Epithelial cell of proximal tubule (primary cell): ENCODE measurements at regions not wholly inside any gene's neighbourhood (a gene's known extent, or its start where the extent isn't known, plus 50 kb on each side); places are given as distances from the start of the nearest gene placed in this dataset.
"Not testable (repeated sequence)": the region's sequence is repeated elsewhere in the genome, so short reads cannot be mapped to it uniquely, and the experiment has no call there.

Experiments used
- DNase-seq: peaks from one replicate; pipeline ENCODE4 v3.0.0-alpha.2; 2011; ENCODE audit warnings: low read depth
- H3K4me3 ChIP-seq: 2 replicates; pipeline ENCODE4 v1.5.1; 2011; ENCODE audit warnings: low read depth, mild to moderate bottlenecking, low read length
- TF ChIP-seq, protein P1 (sequence below): conservative IDR thresholded peaks from 2 replicates; pipeline ENCODE4 v1.5.1; 2012; ENCODE audit warnings: low read depth, mild to moderate bottlenecking, low read length

GRCh38 chr3:75552095-75552494, 112.0 kb upstream of the FRG2C start:
- not testable (repeated sequence) for H3K4me3 ChIP-seq, DNase-seq
- TF ChIP-seq, protein P1, sequence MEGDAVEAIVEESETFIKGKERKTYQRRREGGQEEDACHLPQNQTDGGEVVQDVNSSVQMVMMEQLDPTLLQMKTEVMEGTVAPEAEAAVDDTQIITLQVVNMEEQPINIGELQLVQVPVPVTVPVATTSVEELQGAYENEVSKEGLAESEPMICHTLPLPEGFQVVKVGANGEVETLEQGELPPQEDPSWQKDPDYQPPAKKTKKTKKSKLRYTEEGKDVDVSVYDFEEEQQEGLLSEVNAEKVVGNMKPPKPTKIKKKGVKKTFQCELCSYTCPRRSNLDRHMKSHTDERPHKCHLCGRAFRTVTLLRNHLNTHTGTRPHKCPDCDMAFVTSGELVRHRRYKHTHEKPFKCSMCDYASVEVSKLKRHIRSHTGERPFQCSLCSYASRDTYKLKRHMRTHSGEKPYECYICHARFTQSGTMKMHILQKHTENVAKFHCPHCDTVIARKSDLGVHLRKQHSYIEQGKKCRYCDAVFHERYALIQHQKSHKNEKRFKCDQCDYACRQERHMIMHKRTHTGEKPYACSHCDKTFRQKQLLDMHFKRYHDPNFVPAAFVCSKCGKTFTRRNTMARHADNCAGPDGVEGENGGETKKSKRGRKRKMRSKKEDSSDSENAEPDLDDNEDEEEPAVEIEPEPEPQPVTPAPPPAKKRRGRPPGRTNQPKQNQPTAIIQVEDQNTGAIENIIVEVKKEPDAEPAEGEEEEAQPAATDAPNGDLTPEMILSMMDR = peak; percentile 70

DNA sequence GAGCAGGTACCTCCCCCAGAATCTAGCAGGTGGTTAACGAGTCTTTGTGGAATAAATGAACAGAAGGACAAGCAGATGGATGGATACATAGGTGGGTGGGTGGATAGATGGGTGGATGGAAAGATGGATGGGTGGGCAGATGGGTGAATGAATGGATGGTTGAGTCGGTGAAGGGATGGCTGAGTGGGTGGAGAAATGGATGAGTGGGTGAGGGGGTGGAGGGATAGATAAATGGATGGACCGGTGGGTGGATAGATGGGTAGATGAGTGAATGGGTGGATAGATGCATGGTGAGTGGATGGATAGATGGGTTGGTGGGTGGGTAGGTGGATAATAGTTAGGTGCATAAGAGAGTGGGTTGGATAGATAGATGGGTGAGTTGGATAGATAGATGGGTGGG, 99.7 kb upstream of the FRG2C start:
- not testable (repeated sequence) for H3K4me3 ChIP-seq, DNase-seq

DNA sequence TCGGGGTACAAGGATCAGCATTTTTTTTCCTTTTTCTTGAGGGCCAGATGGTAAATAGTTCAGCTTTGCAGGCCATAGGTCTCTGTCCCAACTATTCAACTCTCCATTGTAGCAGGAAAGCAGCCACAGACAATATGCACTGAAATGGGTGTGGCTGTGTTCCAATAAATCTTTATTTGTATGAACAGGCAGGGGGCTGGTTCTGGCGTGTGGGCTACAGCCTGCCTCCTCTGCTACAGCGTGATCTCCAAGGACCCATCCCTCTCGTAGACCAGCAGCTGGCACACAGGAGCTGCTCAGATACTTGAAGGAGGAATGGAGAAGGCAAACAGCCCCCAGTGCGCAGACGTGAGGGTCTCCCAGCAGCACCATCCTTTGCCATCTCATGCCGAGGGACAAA, 91.8 kb upstream of the FRG2C start:
- not testable (repeated sequence) for H3K4me3 ChIP-seq, DNase-seq

GRCh38 chr3:75579091-75579490, 85.0 kb upstream of the FRG2C start:
- H3K4me3 ChIP-seq, DNase-seq: not testable (repeated sequence)

DNA sequence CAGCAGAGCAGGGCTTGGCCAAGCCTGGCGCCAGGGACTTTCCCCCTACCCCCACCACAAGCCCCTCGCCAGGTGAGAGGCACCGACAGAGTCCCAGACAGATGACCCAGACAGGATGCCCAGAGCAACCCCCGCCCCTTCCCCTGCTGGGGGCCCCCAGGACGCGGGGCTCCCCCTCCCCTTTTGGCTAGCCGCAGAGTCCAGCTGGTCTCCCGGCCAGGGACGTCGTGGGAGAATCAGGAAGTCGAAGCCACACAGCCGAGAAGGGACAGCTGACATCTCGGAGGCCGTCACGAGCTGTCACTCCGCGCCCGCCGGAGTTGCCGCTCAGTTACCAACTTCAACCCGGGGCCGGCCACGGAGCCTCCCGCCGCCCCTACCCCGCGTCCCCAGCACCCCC, 84.6 kb upstream of the FRG2C start:
- DNase-seq, H3K4me3 ChIP-seq: not testable (repeated sequence)

DNA sequence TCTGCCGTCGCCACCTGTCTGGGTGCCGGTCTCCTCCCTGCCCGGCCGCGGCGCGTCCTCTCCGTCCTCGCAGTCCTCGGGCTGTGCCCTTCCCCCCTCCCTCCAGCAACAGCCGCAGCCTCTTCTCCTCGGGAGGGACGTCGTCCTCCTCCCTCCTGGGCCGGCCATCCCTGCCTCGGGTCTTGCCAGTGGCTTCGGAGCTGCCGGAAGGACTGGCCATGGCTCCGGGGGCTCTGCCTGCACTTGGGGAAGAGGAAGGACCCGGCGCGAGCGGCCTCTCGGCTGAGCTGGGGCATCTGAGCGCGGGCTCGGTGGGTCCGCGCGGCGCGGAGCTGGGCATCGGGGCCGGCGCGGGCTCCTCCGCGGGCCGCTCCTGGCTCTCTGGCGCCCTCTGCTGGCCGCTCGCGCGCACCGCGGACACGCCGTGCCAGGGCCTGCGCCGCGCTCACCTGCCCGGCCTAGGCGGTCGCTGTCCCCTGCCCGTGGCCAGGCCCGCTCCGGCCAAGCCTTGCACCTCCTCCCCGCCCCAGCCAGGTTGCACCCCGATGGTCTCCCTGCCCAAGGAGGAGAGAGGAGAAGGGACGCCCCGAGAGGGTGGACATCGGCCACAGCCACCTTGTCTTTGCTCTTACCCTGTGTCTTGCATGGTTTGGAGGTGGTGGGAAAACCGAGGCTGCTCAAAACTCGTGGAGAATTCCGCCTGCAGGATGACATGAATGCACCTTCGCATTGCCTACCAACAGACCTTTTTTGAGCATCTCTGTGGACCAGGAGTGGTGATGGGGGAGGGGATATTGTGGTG, 83.9 kb upstream of the FRG2C start:
- H3K4me3 ChIP-seq = peak overlapping the region; percentile 37
- DNase-seq = not testable (repeated sequence)
- TF ChIP-seq, protein P1 = peak; percentile 25

GRCh38 chr3:75582536-75582935, 81.6 kb upstream of the FRG2C start:
- DNase-seq, H3K4me3 ChIP-seq: not testable (repeated sequence)

GRCh38 chr3:75583116-75583515, 81.0 kb upstream of the FRG2C start:
- not testable (repeated sequence) for DNase-seq, H3K4me3 ChIP-seq

DNA sequence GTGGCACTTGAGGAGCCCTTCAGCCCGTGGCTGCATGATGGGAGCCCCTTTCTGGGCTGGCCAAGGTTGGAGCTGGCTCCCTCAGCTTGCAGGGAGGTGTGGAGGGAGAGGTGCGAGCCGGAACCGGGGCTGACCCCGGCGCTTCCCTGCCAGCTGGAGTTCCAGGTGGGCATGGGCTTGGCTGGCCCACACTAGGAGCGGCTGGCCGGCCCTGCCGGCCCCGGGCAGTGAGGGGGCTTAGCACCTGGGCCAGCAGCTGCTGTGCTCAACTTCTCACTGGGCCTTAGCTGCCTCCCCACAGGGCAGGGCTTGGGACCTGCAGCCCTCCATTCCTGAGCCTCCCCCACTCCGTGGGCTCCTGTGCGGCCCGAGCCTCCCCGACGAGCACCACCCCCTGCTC, 76.4 kb upstream of the FRG2C start:
- not testable (repeated sequence) for DNase-seq, H3K4me3 ChIP-seq

DNA sequence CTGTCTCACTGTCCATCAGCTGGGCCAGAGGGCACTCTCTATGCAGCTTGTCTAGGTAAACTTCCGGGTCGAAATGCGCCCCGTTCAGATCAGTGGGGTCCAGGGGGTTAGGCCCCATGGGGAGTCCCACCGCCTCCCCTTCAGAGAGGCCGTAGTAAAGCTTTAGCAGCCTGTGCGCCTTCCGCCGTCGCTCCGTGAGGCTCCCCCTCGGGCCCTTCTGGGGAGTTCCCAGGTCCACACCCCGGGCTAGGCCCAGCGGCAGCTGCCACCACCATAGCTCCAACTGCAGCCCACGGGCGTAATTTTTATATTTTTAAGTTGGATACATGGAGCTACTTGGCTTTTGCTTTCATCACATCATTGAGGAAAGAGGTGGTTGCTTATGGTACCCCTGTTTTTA, 73.7 kb upstream of the FRG2C start:
- not testable (repeated sequence) for H3K4me3 ChIP-seq, DNase-seq

DNA sequence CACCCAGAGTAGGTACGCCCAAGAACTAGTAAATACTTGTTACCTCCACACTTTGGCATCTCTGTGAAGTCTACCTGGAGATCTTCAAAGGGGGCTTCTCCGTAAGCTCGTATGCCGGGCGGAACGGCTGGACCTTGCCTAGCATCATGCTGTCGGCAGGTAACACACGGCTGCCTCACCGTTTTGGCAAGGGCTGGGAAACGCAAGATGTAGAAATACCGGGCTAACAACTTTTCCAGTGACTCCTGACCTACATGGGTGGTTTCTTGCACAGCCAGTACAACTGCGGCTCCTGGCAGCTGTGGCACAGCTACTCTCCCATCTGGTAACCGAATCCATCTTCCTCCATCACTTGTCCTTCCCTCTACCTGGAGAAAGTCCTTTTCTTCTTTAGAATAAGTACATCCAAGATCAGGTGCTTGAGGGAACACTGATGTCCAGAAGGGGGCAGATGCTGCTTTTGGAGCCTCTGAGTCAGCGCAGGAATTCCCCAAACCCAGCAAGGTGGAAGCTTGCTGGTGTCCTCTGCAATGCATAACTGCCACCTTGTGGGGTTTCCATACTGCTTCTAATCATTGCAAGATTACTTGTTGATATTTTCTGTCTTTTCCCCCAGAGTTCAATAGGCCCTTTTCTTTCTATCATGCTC, 59.7 kb upstream of the FRG2C start:
- not testable (repeated sequence) for DNase-seq, H3K4me3 ChIP-seq

GRCh38 chr3:75607996-75608395, 56.1 kb upstream of the FRG2C start:
- not testable (repeated sequence) for DNase-seq, H3K4me3 ChIP-seq

- not testable (repeated sequence) for H3K4me3 ChIP-seq, DNase-seq
Measured at GRCh38 chr3:75609598-75609997, 54.5 kb upstream of the FRG2C start.
